Naive thymus-derived CD4-positive, alpha-beta T cell (primary cell): ENCODE measurements at regions not wholly inside any gene's neighbourhood (a gene's known extent, or its start where the extent isn't known, plus 50 kb on each side); places are given as distances from the start of the nearest gene placed in this dataset.
"Not testable (repeated sequence)": the region's sequence is repeated elsewhere in the genome, so short reads cannot be mapped to it uniquely, and the experiment has no call there.

ENCODE experiments used
- ATAC-seq: fragments of 150-1000 bp; cut with Tn5 transposase; 2 replicates; pipeline ENCODE4 v1.10.0; 2021; ENCODE audit warnings: mild to moderate bottlenecking, moderate library complexity
- CTCF ChIA-PET: fragments of 350-600 bp; sonication (Branson Sonifier 250); formaldehyde crosslinking; loops from one replicate; lab custom pipeline; 2021; ENCODE audit warnings: antibody characterized with exemption; lab: Charles Lee
- POLR2A ChIA-PET: fragments of 350-600 bp; sonication (Branson Sonifier 250); formaldehyde crosslinking; loops from one replicate; lab custom pipeline; 2021; ENCODE audit warnings: antibody characterized with exemption, inconsistent platforms; lab: Charles Lee
- DNase-seq, 9 donors: peaks; one replicate each; pipeline versions ENCODE4 v3.0.0 to v3.0.0-alpha.2; 2020 to 2022; ENCODE audit warnings: mixed read lengths in 1 of 9
- H3K27ac ChIP-seq: one replicate; pipeline ENCODE4 v1.7.0; 2013; ENCODE audit warnings: mild to moderate bottlenecking, low read depth, low read length, moderate library complexity
- H3K27me3 ChIP-seq, 2 donors: one replicate each; pipeline ENCODE4 v1.7.0; 2013; ENCODE audit warnings: low read length in 2 of 2, mild to moderate bottlenecking in 2 of 2, moderate library complexity in 2 of 2; ENCODE audit not compliant: control insufficient read depth in 2 of 2, insufficient read depth in 2 of 2
- H3K36me3 ChIP-seq, 3 experiments: 1 replicate in 2 of 3; 2 replicates in 1 of 3; pipeline ENCODE4 v1.7.0; 2013; ENCODE audit warnings: low read length in 3 of 3, mild to moderate bottlenecking in 3 of 3, moderate library complexity in 1 of 3; ENCODE audit not compliant: insufficient read depth in 3 of 3, control insufficient read depth in 2 of 3
- H3K4me1 ChIP-seq, 2 donors: one replicate each; pipeline ENCODE4 v1.7.0; 2013; ENCODE audit warnings: low read length in 2 of 2, mild to moderate bottlenecking in 2 of 2, moderate library complexity in 1 of 2; ENCODE audit not compliant: control insufficient read depth in 2 of 2, insufficient read depth in 2 of 2
- H3K4me3 ChIP-seq: 2 replicates; pipeline ENCODE4 v1.7.0; 2013; ENCODE audit warnings: mild to moderate bottlenecking, low read length
- H3K9me3 ChIP-seq, 3 experiments: 1 replicate in 2 of 3; 2 replicates in 1 of 3; pipeline ENCODE4 v1.7.0; 2013; ENCODE audit warnings: low read length in 3 of 3; ENCODE audit not compliant: control insufficient read depth in 2 of 3
- H3K27ac Mint-ChIP-seq, 9 donors: one replicate each; pipeline ENCODE4 v1.8.0; 2020 to 2022; ENCODE audit warnings: mixed read lengths in 9 of 9, mild to moderate bottlenecking in 8 of 9, moderate library complexity in 5 of 9, inconsistent platforms in 2 of 9
- H3K27me3 Mint-ChIP-seq, 5 donors: one replicate each; pipeline ENCODE4 v1.8.0; 2021 to 2022; ENCODE audit warnings: mixed read lengths in 5 of 5, mild to moderate bottlenecking in 1 of 5
- H3K36me3 Mint-ChIP-seq, 5 donors: one replicate each; pipeline ENCODE4 v1.8.0; 2020 to 2022; ENCODE audit warnings: mixed read lengths in 5 of 5, mild to moderate bottlenecking in 3 of 5, inconsistent platforms in 1 of 5
- H3K4me1 Mint-ChIP-seq, 7 donors: one replicate each; pipeline ENCODE4 v1.8.0; 2020 to 2022; ENCODE audit warnings: mixed read lengths in 7 of 7, mild to moderate bottlenecking in 3 of 7, inconsistent platforms in 1 of 7
- H3K4me3 Mint-ChIP-seq, 10 donors: one replicate each; pipeline ENCODE4 v1.8.0; 2020 to 2022; ENCODE audit warnings: mild to moderate bottlenecking in 10 of 10, mixed read lengths in 10 of 10, moderate library complexity in 6 of 10, inconsistent platforms in 2 of 10
- H3K9me3 Mint-ChIP-seq, 11 donors: one replicate each; pipeline ENCODE4 v1.8.0; 2020 to 2022; ENCODE audit warnings: mixed read lengths in 11 of 11, mild to moderate bottlenecking in 4 of 11, inconsistent platforms in 1 of 11, moderate library complexity in 1 of 11
- intact Hi-C, 2 donors: fragments of 100-400 bp; cut with micrococcal nuclease; formaldehyde crosslinking; loops; one replicate each; pipeline ENCODE4 v1.15.1; 2023

DNA sequence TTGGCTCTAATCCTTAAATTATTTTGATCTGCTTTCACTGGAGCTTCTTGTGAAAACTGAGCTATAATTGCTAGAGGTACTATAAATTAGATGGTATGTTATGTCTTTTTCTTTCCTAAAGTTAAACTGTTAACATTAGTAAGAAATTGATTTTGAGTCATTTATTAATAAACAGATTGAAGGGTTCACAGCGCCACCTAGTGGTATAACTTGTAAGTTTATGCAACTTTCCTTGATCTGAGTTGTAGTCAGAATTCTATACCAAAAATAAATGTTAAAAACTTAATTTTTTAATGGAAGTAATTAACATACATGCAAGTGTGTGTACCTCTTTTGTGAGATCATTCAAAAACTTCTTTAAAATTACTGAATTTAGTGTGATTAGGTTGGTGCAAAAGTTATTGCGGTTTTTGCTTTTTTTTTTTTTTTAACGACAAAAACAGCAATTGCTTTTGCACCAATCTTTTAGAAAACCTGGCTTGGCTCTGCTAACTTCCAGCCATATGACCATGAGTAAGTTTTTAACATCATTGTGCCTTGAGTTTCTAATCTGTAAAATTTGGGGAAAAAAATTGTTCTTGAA is 151.5 kb downstream of the CENPC start:
- Histone ChIP-seq H3K4me3 (no peak overlapping the region), H3K36me3 (no peaks in the 10 kb centered on the region), H3K4me1 (no peaks in the 10 kb centered on the region), H3K27me3 (no peaks in the 10 kb centered on the region), H3K27ac (no peak overlapping the region), H3K9me3 (no peaks in the 10 kb centered on the region)
- Mint-ChIP-seq H3K4me3 (no peak overlapping the region), H3K36me3 (no peaks in the 10 kb centered on the region), H3K27ac (no peak overlapping the region), H3K9me3 (no peaks in the 10 kb centered on the region), H3K4me1 (no peaks in the 10 kb centered on the region), H3K27me3 (peaks cover 8 to 18% (median 16%) of the 10 kb centered on the region in 5 donors)
- intact Hi-C loops: loop anchor here in 1 of 2 donors (2.0 to 5.0 kb wide), 2 partner anchors 23 to 784 kb away; no protein-coding TSS in a partner anchor
- DNase-seq: peak in 5 of 9 donors; percentile 5 to 29 (median 15)
- ChIA-PET CTCF (interaction anchor here (1.1 kb wide), 1 partner anchor 18 kb away, joined by 4 read pairs; no protein-coding TSS in a partner anchor), POLR2A (no interaction called here)
- ATAC-seq: no peak

GRCh38 chr4:67393007-67393406 is 152.3 kb downstream of the CENPC start:
- ATAC-seq (no peak), DNase-seq (no peak)
- no peak overlapping the region for H3K4me3 ChIP-seq
- H3K9me3 ChIP-seq: no peaks in the 10 kb centered on the region
- H3K27ac Mint-ChIP-seq: no peak overlapping the region
- ChIA-PET CTCF (interaction anchor here (1.1 kb wide), 1 partner anchor 17 kb away, joined by 4 read pairs; no protein-coding TSS in a partner anchor), POLR2A (no interaction called here)
- no peak overlapping the region for H3K27ac ChIP-seq
- no peaks in the 10 kb centered on the region for H3K9me3 Mint-ChIP-seq
- no peaks in the 10 kb centered on the region for H3K4me1 Mint-ChIP-seq
- H3K27me3 ChIP-seq: no peaks in the 10 kb centered on the region
- H3K36me3 ChIP-seq: no peaks in the 10 kb centered on the region
- H3K4me3 Mint-ChIP-seq: no peak overlapping the region
- H3K27me3 Mint-ChIP-seq: peaks cover 8 to 18% (median 16%) of the 10 kb centered on the region in 5 donors
- no peaks in the 10 kb centered on the region for H3K36me3 Mint-ChIP-seq
- intact Hi-C loops: loop anchor here in 1 of 2 donors (2.0 to 5.0 kb wide), 2 partner anchors 24 to 784 kb away; no protein-coding TSS in a partner anchor
- no peaks in the 10 kb centered on the region for H3K4me1 ChIP-seq

DNA sequence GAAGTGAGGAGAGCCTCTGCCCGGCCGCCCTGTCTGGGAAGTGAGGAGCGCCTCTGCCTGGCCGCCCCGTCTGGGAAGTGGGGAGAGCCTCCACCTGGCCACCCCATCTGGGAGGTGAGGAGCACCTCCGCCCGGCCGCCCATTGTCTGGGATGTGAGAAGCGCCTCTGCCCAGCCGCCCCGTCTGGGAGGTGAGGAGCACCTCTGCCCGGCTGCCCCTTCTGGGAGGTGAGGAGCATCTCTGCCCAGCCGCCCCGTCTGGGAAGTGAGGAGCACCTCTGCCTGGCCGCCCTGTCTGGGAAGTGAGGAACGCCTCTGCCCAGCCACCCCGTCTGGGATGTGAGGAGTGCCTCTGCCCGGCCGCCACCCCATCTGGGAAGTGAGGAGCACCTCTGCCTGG is 163.9 kb downstream of the CENPC start:
- CTCF ChIA-PET, H3K9me3 ChIP-seq, H3K36me3 Mint-ChIP-seq, POLR2A ChIA-PET, H3K27ac ChIP-seq, DNase-seq, H3K36me3 ChIP-seq, H3K4me1 ChIP-seq, intact Hi-C loops, ATAC-seq, H3K4me1 Mint-ChIP-seq, H3K4me3 Mint-ChIP-seq, H3K27ac Mint-ChIP-seq, H3K4me3 ChIP-seq, H3K27me3 ChIP-seq: not testable (repeated sequence)
- H3K27me3 Mint-ChIP-seq: peaks cover 0 to 14% (median 7%) of the 10 kb centered on the region in 5 donors
- peaks cover 0 to 15% (median 5%) of the 10 kb centered on the region in 11 donors for H3K9me3 Mint-ChIP-seq

- H3K36me3 ChIP-seq, H3K4me1 ChIP-seq, POLR2A ChIA-PET, DNase-seq, intact Hi-C loops, H3K9me3 ChIP-seq, H3K4me1 Mint-ChIP-seq, H3K27ac Mint-ChIP-seq, H3K36me3 Mint-ChIP-seq, H3K4me3 Mint-ChIP-seq, H3K4me3 ChIP-seq, ATAC-seq, H3K27ac ChIP-seq, CTCF ChIA-PET, H3K27me3 ChIP-seq: not testable (repeated sequence)
- Mint-ChIP-seq H3K27me3 (peaks cover 0 to 14% (median 7%) of the 10 kb centered on the region in 5 donors), H3K9me3 (peaks cover 0 to 15% (median 5%) of the 10 kb centered on the region in 11 donors)
Measured at GRCh38 chr4:67380702-67381405, 164.4 kb downstream of the CENPC start.

DNA sequence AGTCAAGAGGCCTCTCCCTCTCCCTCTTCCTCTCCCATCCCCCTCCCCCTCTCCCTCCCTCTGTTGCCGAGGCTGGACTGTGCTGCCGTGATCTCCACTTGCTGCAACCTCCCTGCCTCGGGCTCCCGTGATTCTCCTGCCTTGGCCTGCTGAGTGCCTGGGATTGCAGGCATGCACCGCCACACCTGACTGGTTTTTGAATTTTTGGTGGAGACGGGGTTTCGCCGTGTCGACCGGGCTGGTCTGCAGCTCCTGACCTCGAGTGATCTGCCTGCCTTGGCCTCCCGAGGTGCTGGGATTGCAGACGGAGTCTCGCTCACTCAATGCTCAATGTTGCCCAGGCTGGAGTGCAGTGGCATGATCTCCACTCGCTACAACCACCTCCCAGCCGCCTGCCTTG is 165.1 kb downstream of the CENPC start:
- Histone ChIP-seq H3K36me3 (no peaks in the 10 kb centered on the region), H3K27ac (no peak overlapping the region), H3K9me3 (no peaks in the 10 kb centered on the region), H3K4me1 (no peaks in the 10 kb centered on the region), H3K27me3 (no peaks in the 10 kb centered on the region), H3K4me3 (no peak overlapping the region)
- intact Hi-C loops: no loop called here
- ATAC-seq: no peak
- Mint-ChIP-seq H3K27ac (no peak overlapping the region), H3K4me1 (peaks cover 0 to 3% (median 0%) of the 10 kb centered on the region in 7 donors), H3K4me3 (no peak overlapping the region), H3K36me3 (peaks cover 0 to 5% (median 0%) of the 10 kb centered on the region in 5 donors), H3K27me3 (peaks cover 0 to 14% (median 13%) of the 10 kb centered on the region in 5 donors), H3K9me3 (peaks cover 0 to 15% (median 5%) of the 10 kb centered on the region in 11 donors)
- POLR2A ChIA-PET: no interaction called here
- no peak for DNase-seq
- CTCF ChIA-PET: no interaction called here

DNA sequence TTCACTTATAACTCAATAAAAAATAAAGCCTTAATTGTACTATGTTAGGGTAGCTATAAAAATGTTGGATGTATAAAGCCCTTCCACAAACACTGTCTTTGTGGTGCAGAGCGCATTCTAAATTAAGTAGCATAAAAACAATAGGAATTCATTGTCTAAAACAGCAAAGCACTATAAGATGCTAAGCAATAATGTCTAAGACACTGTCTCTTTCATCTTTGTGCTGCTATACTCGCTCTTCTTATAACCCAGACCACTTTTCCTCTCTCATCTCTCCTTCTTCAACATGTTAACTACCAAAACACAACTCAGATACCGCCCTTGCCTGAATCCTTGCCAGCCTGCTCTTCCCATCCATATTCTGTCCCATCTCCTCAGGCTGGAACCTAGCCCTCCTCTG is 170.0 kb downstream of the CENPC start:
- no peak for DNase-seq
- Mint-ChIP-seq H3K9me3 (peaks cover 0 to 10% (median 4%) of the 10 kb centered on the region in 11 donors), H3K4me3 (no peak overlapping the region), H3K4me1 (peaks cover 0 to 3% (median 0%) of the 10 kb centered on the region in 7 donors), H3K27ac (no peak overlapping the region), H3K27me3 (peaks cover 0 to 16% (median 8%) of the 10 kb centered on the region in 5 donors), H3K36me3 (peaks cover 0 to 5% (median 0%) of the 10 kb centered on the region in 5 donors)
- intact Hi-C loops: no loop called here
- H3K36me3 ChIP-seq: no peaks in the 10 kb centered on the region
- H3K4me3 ChIP-seq: no peak overlapping the region
- ChIA-PET POLR2A (no interaction called here), CTCF (interaction anchor here (1.2 kb wide), 1 partner anchor 18 kb away, joined by 4 read pairs; no protein-coding TSS in a partner anchor)
- H3K27me3 ChIP-seq: no peaks in the 10 kb centered on the region
- H3K4me1 ChIP-seq: no peaks in the 10 kb centered on the region
- no peak for ATAC-seq
- no peaks in the 10 kb centered on the region for H3K9me3 ChIP-seq
- H3K27ac ChIP-seq: no peak overlapping the region
